ENCODE measurements at regions not wholly inside any gene's neighbourhood (a gene's known extent, or its start where the extent isn't known, plus 50 kb on each side); places are given as distances from the start of the nearest gene placed in this dataset.

DNA sequence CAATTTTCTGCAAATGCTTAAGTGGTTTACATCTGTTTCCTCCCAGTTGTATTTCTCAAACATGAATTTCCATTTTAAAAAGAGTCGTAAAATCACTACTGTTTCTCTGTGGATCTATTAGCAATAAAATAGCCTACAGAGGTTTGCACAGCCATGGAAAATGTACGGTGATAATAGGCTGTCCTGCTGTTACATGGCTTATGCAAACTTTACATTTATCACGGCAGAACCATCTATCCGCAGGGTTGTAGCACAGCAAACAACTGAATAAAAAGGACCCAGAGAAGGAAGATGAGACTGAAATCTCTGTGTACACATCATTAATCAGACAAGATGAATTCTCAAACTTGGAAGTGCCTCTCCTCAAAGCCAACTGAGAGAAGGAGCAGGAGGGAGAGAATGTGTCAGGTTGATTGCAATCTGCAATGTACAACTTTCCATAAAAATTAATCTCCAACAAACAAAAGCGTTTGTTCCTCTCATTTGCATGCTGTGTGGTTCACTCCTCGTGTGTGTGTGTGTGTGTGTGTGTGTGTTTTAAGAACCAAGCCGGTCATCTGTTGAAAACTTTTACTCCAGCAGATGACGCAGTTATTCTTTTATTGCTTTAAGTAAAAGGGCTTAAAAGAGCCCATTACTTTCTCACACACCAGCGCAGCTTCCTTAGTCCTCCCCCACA lies 279.3 kb downstream of the SKAP2 start:
- TF ChIP-seq, protein P1, sequence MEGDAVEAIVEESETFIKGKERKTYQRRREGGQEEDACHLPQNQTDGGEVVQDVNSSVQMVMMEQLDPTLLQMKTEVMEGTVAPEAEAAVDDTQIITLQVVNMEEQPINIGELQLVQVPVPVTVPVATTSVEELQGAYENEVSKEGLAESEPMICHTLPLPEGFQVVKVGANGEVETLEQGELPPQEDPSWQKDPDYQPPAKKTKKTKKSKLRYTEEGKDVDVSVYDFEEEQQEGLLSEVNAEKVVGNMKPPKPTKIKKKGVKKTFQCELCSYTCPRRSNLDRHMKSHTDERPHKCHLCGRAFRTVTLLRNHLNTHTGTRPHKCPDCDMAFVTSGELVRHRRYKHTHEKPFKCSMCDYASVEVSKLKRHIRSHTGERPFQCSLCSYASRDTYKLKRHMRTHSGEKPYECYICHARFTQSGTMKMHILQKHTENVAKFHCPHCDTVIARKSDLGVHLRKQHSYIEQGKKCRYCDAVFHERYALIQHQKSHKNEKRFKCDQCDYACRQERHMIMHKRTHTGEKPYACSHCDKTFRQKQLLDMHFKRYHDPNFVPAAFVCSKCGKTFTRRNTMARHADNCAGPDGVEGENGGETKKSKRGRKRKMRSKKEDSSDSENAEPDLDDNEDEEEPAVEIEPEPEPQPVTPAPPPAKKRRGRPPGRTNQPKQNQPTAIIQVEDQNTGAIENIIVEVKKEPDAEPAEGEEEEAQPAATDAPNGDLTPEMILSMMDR (IDR thresholded peaks at IDR 0.05; ENCODE audit: insufficient read depth, low read length), result no peak
- TF ChIP-seq, protein P2, sequence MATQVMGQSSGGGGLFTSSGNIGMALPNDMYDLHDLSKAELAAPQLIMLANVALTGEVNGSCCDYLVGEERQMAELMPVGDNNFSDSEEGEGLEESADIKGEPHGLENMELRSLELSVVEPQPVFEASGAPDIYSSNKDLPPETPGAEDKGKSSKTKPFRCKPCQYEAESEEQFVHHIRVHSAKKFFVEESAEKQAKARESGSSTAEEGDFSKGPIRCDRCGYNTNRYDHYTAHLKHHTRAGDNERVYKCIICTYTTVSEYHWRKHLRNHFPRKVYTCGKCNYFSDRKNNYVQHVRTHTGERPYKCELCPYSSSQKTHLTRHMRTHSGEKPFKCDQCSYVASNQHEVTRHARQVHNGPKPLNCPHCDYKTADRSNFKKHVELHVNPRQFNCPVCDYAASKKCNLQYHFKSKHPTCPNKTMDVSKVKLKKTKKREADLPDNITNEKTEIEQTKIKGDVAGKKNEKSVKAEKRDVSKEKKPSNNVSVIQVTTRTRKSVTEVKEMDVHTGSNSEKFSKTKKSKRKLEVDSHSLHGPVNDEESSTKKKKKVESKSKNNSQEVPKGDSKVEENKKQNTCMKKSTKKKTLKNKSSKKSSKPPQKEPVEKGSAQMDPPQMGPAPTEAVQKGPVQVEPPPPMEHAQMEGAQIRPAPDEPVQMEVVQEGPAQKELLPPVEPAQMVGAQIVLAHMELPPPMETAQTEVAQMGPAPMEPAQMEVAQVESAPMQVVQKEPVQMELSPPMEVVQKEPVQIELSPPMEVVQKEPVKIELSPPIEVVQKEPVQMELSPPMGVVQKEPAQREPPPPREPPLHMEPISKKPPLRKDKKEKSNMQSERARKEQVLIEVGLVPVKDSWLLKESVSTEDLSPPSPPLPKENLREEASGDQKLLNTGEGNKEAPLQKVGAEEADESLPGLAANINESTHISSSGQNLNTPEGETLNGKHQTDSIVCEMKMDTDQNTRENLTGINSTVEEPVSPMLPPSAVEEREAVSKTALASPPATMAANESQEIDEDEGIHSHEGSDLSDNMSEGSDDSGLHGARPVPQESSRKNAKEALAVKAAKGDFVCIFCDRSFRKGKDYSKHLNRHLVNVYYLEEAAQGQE (IDR thresholded peaks at IDR 0.05; ENCODE audit: insufficient replicate concordance, low read depth), result no peak

Data from HL-60 (cell line).